ENCODE measurements at regions not wholly inside any gene's neighbourhood (a gene's known extent, or its start where the extent isn't known, plus 50 kb on each side); places are given as distances from the start of the nearest gene placed in this dataset.

- ATAC-seq (no peak), DNase-seq (ENCODE audit: low spot score) (no peak)
- Histone ChIP-seq H3K36me3 (ENCODE audit: insufficient read depth) (no peaks in the 10 kb centered on the region), H3K4me3 (no peak overlapping the region), H3F3A (replicated peaks; ENCODE audit: low read depth) (no peaks in the 10 kb centered on the region), H2AFZ (no peak overlapping the region), H4K20me1 (replicated peaks; ENCODE audit: insufficient read depth) (no peaks in the 10 kb centered on the region), H3K27ac (ENCODE audit: low read depth) (no peak overlapping the region), H3K79me2 (replicated peaks; ENCODE audit: insufficient read depth) (no peaks in the 10 kb centered on the region), H3K4me2 (no peak overlapping the region), H3K27me3 (ENCODE audit: insufficient read depth) (no peaks in the 10 kb centered on the region), H3K4me1 (ENCODE audit: insufficient read depth) (no peaks in the 10 kb centered on the region), H3K9me2 (ENCODE audit: insufficient read depth) (no peaks in the 10 kb centered on the region)
- Mint-ChIP-seq H3K27me3 (ENCODE audit: insufficient read depth, low read depth, poor library complexity) (no peaks in the 10 kb centered on the region), H3K4me3 (no peak overlapping the region), H3K4me1 (no peaks in the 10 kb centered on the region), H3K9me3 (no peaks in the 10 kb centered on the region), H3K27ac (no peak overlapping the region), H3K36me3 (ENCODE audit: low read depth) (no peaks in the 10 kb centered on the region)
- TF ChIP-seq POLR2AphosphoS5 (IDR thresholded peaks at IDR 0.05; ENCODE audit: low read depth): no peak
- TF ChIP-seq EZH2phosphoT487 (IDR thresholded peaks at IDR 0.05; ENCODE audit: unreplicated experiment): no peak
- no peak for TF ChIP-seq ETS1 (IDR thresholded peaks at IDR 0.05)
- TF ChIP-seq EZH2 (IDR thresholded peaks at IDR 0.05; ENCODE audit: low read depth, unreplicated experiment): no peak
- TF ChIP-seq JUNB (IDR thresholded peaks at IDR 0.05; ENCODE audit: unreplicated experiment): no peak
- no peak for TF ChIP-seq ZNF114 (CRISPR knock-in tag; IDR thresholded peaks at IDR 0.05)
- TF ChIP-seq REST (IDR thresholded peaks at IDR 0.05; ENCODE audit: unreplicated experiment): no peak
- TF ChIP-seq ZNF331 (CRISPR knock-in tag; IDR thresholded peaks at IDR 0.05; ENCODE audit: low read depth): no peak
- no peak for TF ChIP-seq NANOG (IDR thresholded peaks at IDR 0.05; ENCODE audit: borderline replicate concordance)
- no peak for TF ChIP-seq ZNF462 (CRISPR knock-in tag; IDR thresholded peaks at IDR 0.05)
- no peak for TF ChIP-seq CREB1 (CRISPR knock-in tag; IDR thresholded peaks at IDR 0.05; ENCODE audit: low read depth)
- no peak for TF ChIP-seq STAT1 (IDR thresholded peaks at IDR 0.05; ENCODE audit: unreplicated experiment)
- no peak for TF ChIP-seq CTCF (conservative IDR thresholded peaks at IDR 0.05; ENCODE audit: low read depth in 2 of 2)
These were observed 290.5 kb upstream of the RASA1 start for GRCh38 chr5:86977190-86977589.

All from GM23338 (cell line).